ENCODE measurements at regions not wholly inside any gene's neighbourhood (a gene's known extent, or its start where the extent isn't known, plus 50 kb on each side); places are given as distances from the start of the nearest gene placed in this dataset.

GRCh38 chr2:77862120-77862519 is 339.9 kb upstream of the LRRTM4 start:
- Histone ChIP-seq H3K4me1 (ENCODE audit: control insufficient read depth in 1 of 2, insufficient read depth in 2 of 2, low read length in 2 of 2) (no peaks in the 10 kb centered on the region), H3K23ac (ENCODE audit: low read length) (no peak overlapping the region), H3K4me3 (ENCODE audit: low read depth, low read length) (no peak overlapping the region), H2BK5ac (ENCODE audit: low read depth, low read length, poor library complexity) (no peak overlapping the region), H3K9me3 (ENCODE audit: insufficient read depth, low read depth, low read length) (no peaks in the 10 kb centered on the region), H2BK120ac (ENCODE audit: insufficient read depth, low read length, poor library complexity) (no peak overlapping the region), H3K27ac (ENCODE audit: low read depth, low read length) (no peak overlapping the region), H4K12ac (ENCODE audit: low read depth, low read length) (no peak overlapping the region), H4K91ac (ENCODE audit: low read depth, low read length) (no peak overlapping the region), H3K9ac (ENCODE audit: low read length) (no peak overlapping the region), H3K4me2 (ENCODE audit: low read length) (no peak overlapping the region), H4K8ac (ENCODE audit: low read depth, low read length) (no peak overlapping the region), H2AK5ac (ENCODE audit: low read length) (no peak overlapping the region), H3K27me3 (ENCODE audit: insufficient read depth, low read length) (no peaks in the 10 kb centered on the region), H2BK12ac (ENCODE audit: low read length) (no peak overlapping the region), H3K18ac (ENCODE audit: low read length) (no peak overlapping the region), H3K36me3 (ENCODE audit: control insufficient read depth in 1 of 2, insufficient read depth in 2 of 2, low read length in 2 of 2) (no peaks in the 10 kb centered on the region), H3K79me1 (ENCODE audit: low read length) (no peaks in the 10 kb centered on the region), H2AFZ (ENCODE audit: insufficient read depth, low read length, poor library complexity) (no peak overlapping the region), H3K4ac (ENCODE audit: low read depth, low read length) (no peak overlapping the region), H3K14ac (ENCODE audit: low read length) (no peak overlapping the region), H3K79me2 (ENCODE audit: control insufficient read depth, insufficient read depth, low read length, poor library complexity) (no peaks in the 10 kb centered on the region)
- DNase-seq = no peak

DNA sequence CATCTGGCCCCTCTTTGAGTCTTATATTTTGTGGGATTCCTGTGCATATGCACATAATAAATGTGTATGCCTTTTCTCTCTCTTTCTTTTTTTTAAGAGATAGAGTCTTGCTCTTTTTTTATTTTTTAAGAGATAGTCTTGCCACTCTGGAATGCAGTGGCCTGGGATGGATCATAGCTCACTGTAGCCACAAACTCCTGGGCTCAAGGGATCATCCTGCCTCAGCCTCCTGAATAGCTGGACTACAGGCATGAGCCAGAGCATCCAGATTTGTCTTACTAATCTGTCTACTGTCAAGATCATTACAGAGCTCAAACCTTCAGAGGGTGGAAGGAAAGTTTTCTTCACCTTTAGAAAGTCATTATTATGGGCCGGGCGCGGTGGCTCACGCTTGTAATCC is 342.2 kb upstream of the LRRTM4 start:
- Histone ChIP-seq H3K79me2 (ENCODE audit: control insufficient read depth, insufficient read depth, low read length, poor library complexity) (no peaks in the 10 kb centered on the region), H3K4me1 (ENCODE audit: control insufficient read depth in 1 of 2, insufficient read depth in 2 of 2, low read length in 2 of 2) (no peaks in the 10 kb centered on the region)

GRCh38 chr2:77866661-77867060 is 344.5 kb upstream of the LRRTM4 start:
- no CpG with 5 or more reads among the region's 3 CpGs for WGBS (ENCODE audit: extremely low coverage, insufficient coverage, insufficient read length)

More for the DNA sequence above, 342.2 kb upstream of the LRRTM4 start:
- no CpG with 5 or more reads among the region's 4 CpGs for WGBS (ENCODE audit: extremely low coverage, insufficient coverage, insufficient read length)
- no peak overlapping the region for H4K91ac ChIP-seq (ENCODE audit: low read depth, low read length)
- no peaks in the 10 kb centered on the region for H3K36me3 ChIP-seq (ENCODE audit: control insufficient read depth in 1 of 2, insufficient read depth in 2 of 2, low read length in 2 of 2)
- H3K9me3 ChIP-seq (ENCODE audit: insufficient read depth, low read depth, low read length) = no peaks in the 10 kb centered on the region
- H3K79me1 ChIP-seq (ENCODE audit: low read length) = no peaks in the 10 kb centered on the region
- no peak overlapping the region for H3K14ac ChIP-seq (ENCODE audit: low read length)
- H2BK12ac ChIP-seq (ENCODE audit: low read length) = no peak overlapping the region
- H3K18ac ChIP-seq (ENCODE audit: low read length) = no peak overlapping the region
- no peak overlapping the region for H3K4me3 ChIP-seq (ENCODE audit: low read depth, low read length)
- no peak overlapping the region for H2AK5ac ChIP-seq (ENCODE audit: low read length)
- H3K23ac ChIP-seq (ENCODE audit: low read length) = no peak overlapping the region
- H3K9ac ChIP-seq (ENCODE audit: low read length) = no peak overlapping the region
- no peak overlapping the region for H3K4me2 ChIP-seq (ENCODE audit: low read length)
- DNase-seq = no peak
- H3K27me3 ChIP-seq (ENCODE audit: insufficient read depth, low read length) = no peaks in the 10 kb centered on the region
- no peak overlapping the region for H3K27ac ChIP-seq (ENCODE audit: low read depth, low read length)
- no peak overlapping the region for H2AFZ ChIP-seq (ENCODE audit: insufficient read depth, low read length, poor library complexity)
- H3K4ac ChIP-seq (ENCODE audit: low read depth, low read length) = no peak overlapping the region
- no peak overlapping the region for H2BK5ac ChIP-seq (ENCODE audit: low read depth, low read length, poor library complexity)
- H4K8ac ChIP-seq (ENCODE audit: low read depth, low read length) = no peak overlapping the region
- no peak overlapping the region for H2BK120ac ChIP-seq (ENCODE audit: insufficient read depth, low read length, poor library complexity)
- H4K12ac ChIP-seq (ENCODE audit: low read depth, low read length) = no peak overlapping the region

DNA sequence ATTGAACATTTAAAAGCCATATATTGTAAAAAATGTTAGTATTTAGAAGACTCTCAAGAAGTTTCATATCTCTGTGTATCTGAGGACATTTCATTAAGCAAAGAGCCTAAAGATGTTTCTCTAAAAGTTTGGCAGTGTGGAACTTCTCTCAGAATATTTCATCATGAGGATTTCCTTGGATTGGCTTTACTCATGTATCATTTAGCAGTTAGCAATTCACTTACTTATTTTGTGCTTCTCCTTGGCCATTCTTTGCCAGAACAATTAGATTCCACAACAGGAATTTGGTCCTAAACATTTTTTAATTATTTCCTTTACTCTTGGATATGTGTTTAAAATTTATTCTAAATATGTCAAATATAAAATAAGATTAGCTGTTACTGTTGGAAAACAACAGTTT is 345.0 kb upstream of the LRRTM4 start:
- H3K4me3 ChIP-seq (ENCODE audit: low read depth, low read length) = no peak overlapping the region
- no peak for DNase-seq
- no peaks in the 10 kb centered on the region for H3K27me3 ChIP-seq (ENCODE audit: insufficient read depth, low read length)
- no peak overlapping the region for H3K4me2 ChIP-seq (ENCODE audit: low read length)
- H3K4ac ChIP-seq (ENCODE audit: low read depth, low read length) = no peak overlapping the region
- H3K79me2 ChIP-seq (ENCODE audit: control insufficient read depth, insufficient read depth, low read length, poor library complexity) = no peaks in the 10 kb centered on the region
- no peaks in the 10 kb centered on the region for H3K4me1 ChIP-seq (ENCODE audit: control insufficient read depth in 1 of 2, insufficient read depth in 2 of 2, low read length in 2 of 2)
- H2BK120ac ChIP-seq (ENCODE audit: insufficient read depth, low read length, poor library complexity) = no peak overlapping the region
- no peak overlapping the region for H4K8ac ChIP-seq (ENCODE audit: low read depth, low read length)
- H2AFZ ChIP-seq (ENCODE audit: insufficient read depth, low read length, poor library complexity) = no peak overlapping the region
- H3K14ac ChIP-seq (ENCODE audit: low read length) = no peak overlapping the region
- no peak overlapping the region for H3K23ac ChIP-seq (ENCODE audit: low read length)
- H3K36me3 ChIP-seq (ENCODE audit: control insufficient read depth in 1 of 2, insufficient read depth in 2 of 2, low read length in 2 of 2) = no peaks in the 10 kb centered on the region
- H4K91ac ChIP-seq (ENCODE audit: low read depth, low read length) = no peak overlapping the region
- no peak overlapping the region for H3K18ac ChIP-seq (ENCODE audit: low read length)
- H3K9ac ChIP-seq (ENCODE audit: low read length) = no peak overlapping the region
- H2BK5ac ChIP-seq (ENCODE audit: low read depth, low read length, poor library complexity) = no peak overlapping the region
- no peak overlapping the region for H2AK5ac ChIP-seq (ENCODE audit: low read length)
- no peak overlapping the region for H3K27ac ChIP-seq (ENCODE audit: low read depth, low read length)
- H4K12ac ChIP-seq (ENCODE audit: low read depth, low read length) = no peak overlapping the region
- H3K79me1 ChIP-seq (ENCODE audit: low read length) = no peaks in the 10 kb centered on the region
- no peak overlapping the region for H2BK12ac ChIP-seq (ENCODE audit: low read length)
- no peaks in the 10 kb centered on the region for H3K9me3 ChIP-seq (ENCODE audit: insufficient read depth, low read depth, low read length)

More at GRCh38 chr2:77866661-77867060, 344.5 kb upstream of the LRRTM4 start:
- no peak overlapping the region for H2AFZ ChIP-seq (ENCODE audit: insufficient read depth, low read length, poor library complexity)
- no peak for DNase-seq
- no peak overlapping the region for H3K4me2 ChIP-seq (ENCODE audit: low read length)
- no peak overlapping the region for H3K23ac ChIP-seq (ENCODE audit: low read length)
- no peaks in the 10 kb centered on the region for H3K4me1 ChIP-seq (ENCODE audit: control insufficient read depth in 1 of 2, insufficient read depth in 2 of 2, low read length in 2 of 2)
- no peak overlapping the region for H3K27ac ChIP-seq (ENCODE audit: low read depth, low read length)
- no peak overlapping the region for H4K8ac ChIP-seq (ENCODE audit: low read depth, low read length)
- no peak overlapping the region for H4K91ac ChIP-seq (ENCODE audit: low read depth, low read length)
- no peak overlapping the region for H2BK12ac ChIP-seq (ENCODE audit: low read length)
- no peak overlapping the region for H3K14ac ChIP-seq (ENCODE audit: low read length)
- no peak overlapping the region for H3K18ac ChIP-seq (ENCODE audit: low read length)
- no peak overlapping the region for H4K12ac ChIP-seq (ENCODE audit: low read depth, low read length)
- no peak overlapping the region for H3K4ac ChIP-seq (ENCODE audit: low read depth, low read length)
- no peaks in the 10 kb centered on the region for H3K9me3 ChIP-seq (ENCODE audit: insufficient read depth, low read depth, low read length)
- no peaks in the 10 kb centered on the region for H3K36me3 ChIP-seq (ENCODE audit: control insufficient read depth in 1 of 2, insufficient read depth in 2 of 2, low read length in 2 of 2)
- no peaks in the 10 kb centered on the region for H3K79me1 ChIP-seq (ENCODE audit: low read length)
- H2AK5ac ChIP-seq (ENCODE audit: low read length) = no peak overlapping the region
- no peak overlapping the region for H3K4me3 ChIP-seq (ENCODE audit: low read depth, low read length)
- H3K27me3 ChIP-seq (ENCODE audit: insufficient read depth, low read length) = no peaks in the 10 kb centered on the region
- H3K9ac ChIP-seq (ENCODE audit: low read length) = no peak overlapping the region
- no peak overlapping the region for H2BK120ac ChIP-seq (ENCODE audit: insufficient read depth, low read length, poor library complexity)
- H2BK5ac ChIP-seq (ENCODE audit: low read depth, low read length, poor library complexity) = no peak overlapping the region
- no peaks in the 10 kb centered on the region for H3K79me2 ChIP-seq (ENCODE audit: control insufficient read depth, insufficient read depth, low read length, poor library complexity)

- no peaks in the 10 kb centered on the region for H3K4me1 ChIP-seq (ENCODE audit: control insufficient read depth in 1 of 2, insufficient read depth in 2 of 2, low read length in 2 of 2)
- no peaks in the 10 kb centered on the region for H3K9me3 ChIP-seq (ENCODE audit: insufficient read depth, low read depth, low read length)
- H4K91ac ChIP-seq (ENCODE audit: low read depth, low read length) = no peak overlapping the region
- H3K14ac ChIP-seq (ENCODE audit: low read length) = no peak overlapping the region
- H2AFZ ChIP-seq (ENCODE audit: insufficient read depth, low read length, poor library complexity) = no peak overlapping the region
- no peak overlapping the region for H3K23ac ChIP-seq (ENCODE audit: low read length)
- no CpG with 5 or more reads among the region's 3 CpGs for WGBS (ENCODE audit: extremely low coverage, insufficient coverage, insufficient read length)
- H3K18ac ChIP-seq (ENCODE audit: low read length) = no peak overlapping the region
- H3K36me3 ChIP-seq (ENCODE audit: control insufficient read depth in 1 of 2, insufficient read depth in 2 of 2, low read length in 2 of 2) = no peaks in the 10 kb centered on the region
- no peak overlapping the region for H3K4ac ChIP-seq (ENCODE audit: low read depth, low read length)
- no peak overlapping the region for H3K4me3 ChIP-seq (ENCODE audit: low read depth, low read length)
- H4K12ac ChIP-seq (ENCODE audit: low read depth, low read length) = no peak overlapping the region
- H3K79me1 ChIP-seq (ENCODE audit: low read length) = no peaks in the 10 kb centered on the region
- DNase-seq = no peak
- no peak overlapping the region for H2BK5ac ChIP-seq (ENCODE audit: low read depth, low read length, poor library complexity)
- H4K8ac ChIP-seq (ENCODE audit: low read depth, low read length) = no peak overlapping the region
- no peaks in the 10 kb centered on the region for H3K79me2 ChIP-seq (ENCODE audit: control insufficient read depth, insufficient read depth, low read length, poor library complexity)
- no peak overlapping the region for H3K9ac ChIP-seq (ENCODE audit: low read length)
- H2BK12ac ChIP-seq (ENCODE audit: low read length) = no peak overlapping the region
- no peak overlapping the region for H2BK120ac ChIP-seq (ENCODE audit: insufficient read depth, low read length, poor library complexity)
- H3K4me2 ChIP-seq (ENCODE audit: low read length) = no peak overlapping the region
- no peak overlapping the region for H2AK5ac ChIP-seq (ENCODE audit: low read length)
- H3K27ac ChIP-seq (ENCODE audit: low read depth, low read length) = no peak overlapping the region
- no peaks in the 10 kb centered on the region for H3K27me3 ChIP-seq (ENCODE audit: insufficient read depth, low read length)
These were observed 351.3 kb upstream of the LRRTM4 start for GRCh38 chr2:77873506-77873905.

Measured in trophoblast cell (in vitro differentiated cells and primary cell).